ENCODE measurements at regions not wholly inside any gene's neighbourhood (a gene's known extent, or its start where the extent isn't known, plus 50 kb on each side); places are given as distances from the start of the nearest gene placed in this dataset.

GRCh38 chr2:196421880-196422279 is 217.6 kb upstream of the CCDC150 start:
- ChIA-PET CTCF (interaction anchor here (0.8 to 5.4 kb wide), 19 partner anchors 8 to 344 kb away, joined by 3 to 29 read pairs (median 3); no protein-coding TSS in a partner anchor), POLR2A (no interaction called here)
- TF ChIP-seq, protein P1, sequence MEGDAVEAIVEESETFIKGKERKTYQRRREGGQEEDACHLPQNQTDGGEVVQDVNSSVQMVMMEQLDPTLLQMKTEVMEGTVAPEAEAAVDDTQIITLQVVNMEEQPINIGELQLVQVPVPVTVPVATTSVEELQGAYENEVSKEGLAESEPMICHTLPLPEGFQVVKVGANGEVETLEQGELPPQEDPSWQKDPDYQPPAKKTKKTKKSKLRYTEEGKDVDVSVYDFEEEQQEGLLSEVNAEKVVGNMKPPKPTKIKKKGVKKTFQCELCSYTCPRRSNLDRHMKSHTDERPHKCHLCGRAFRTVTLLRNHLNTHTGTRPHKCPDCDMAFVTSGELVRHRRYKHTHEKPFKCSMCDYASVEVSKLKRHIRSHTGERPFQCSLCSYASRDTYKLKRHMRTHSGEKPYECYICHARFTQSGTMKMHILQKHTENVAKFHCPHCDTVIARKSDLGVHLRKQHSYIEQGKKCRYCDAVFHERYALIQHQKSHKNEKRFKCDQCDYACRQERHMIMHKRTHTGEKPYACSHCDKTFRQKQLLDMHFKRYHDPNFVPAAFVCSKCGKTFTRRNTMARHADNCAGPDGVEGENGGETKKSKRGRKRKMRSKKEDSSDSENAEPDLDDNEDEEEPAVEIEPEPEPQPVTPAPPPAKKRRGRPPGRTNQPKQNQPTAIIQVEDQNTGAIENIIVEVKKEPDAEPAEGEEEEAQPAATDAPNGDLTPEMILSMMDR (IDR thresholded peaks at IDR 0.05; ENCODE audit: control extremely low read depth, extremely low read depth, low read depth, missing control alignments), result no peak
- DNase-seq (ENCODE audit: extremely low spot score), result no peak

DNA sequence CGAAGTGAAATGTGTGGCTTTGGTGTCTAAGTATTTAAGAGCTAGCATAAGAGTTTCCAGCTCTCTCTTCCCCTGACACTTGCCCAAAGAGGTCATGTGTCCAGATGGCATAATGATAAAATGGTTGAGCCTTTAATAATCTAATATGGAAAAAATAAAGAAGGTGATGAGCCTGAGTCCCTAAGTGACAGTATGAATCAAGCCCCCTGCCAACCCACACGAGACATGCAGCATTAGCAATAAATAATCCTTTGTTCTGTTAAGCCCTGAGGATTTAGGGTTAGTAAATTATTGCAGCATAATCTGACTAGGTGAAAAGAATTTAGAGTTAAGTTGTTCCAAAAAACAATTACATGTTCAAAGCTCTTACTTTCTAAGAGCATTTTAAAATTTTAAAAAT is 217.2 kb upstream of the CCDC150 start:
- CTCF ChIA-PET, result interaction anchor here (1.0 to 5.4 kb wide), 18 partner anchors 7 to 344 kb away, joined by 3 to 29 read pairs (median 4); no protein-coding TSS in a partner anchor
- DNase-seq (ENCODE audit: extremely low spot score), result no peak
- TF ChIP-seq, protein P1 (IDR thresholded peaks at IDR 0.05; ENCODE audit: control extremely low read depth, extremely low read depth, low read depth, missing control alignments), result no peak
- POLR2A ChIA-PET, result no interaction called here

GRCh38 chr2:196426122-196426521 is 213.4 kb upstream of the CCDC150 start:
- ChIA-PET CTCF (interaction anchor here (0.9 to 7.9 kb wide), 4 partner anchors 11 to 41 kb away, joined by 3 to 51 read pairs (median 10); no protein-coding TSS in a partner anchor), POLR2A (no interaction called here)
- TF ChIP-seq, protein P1 (IDR thresholded peaks at IDR 0.05; ENCODE audit: control extremely low read depth, extremely low read depth, low read depth, missing control alignments), result no peak
- no peak for DNase-seq (ENCODE audit: extremely low spot score)

GRCh38 chr2:196427986-196428634 is 211.4 kb upstream of the CCDC150 start:
- TF ChIP-seq, protein P1 (IDR thresholded peaks at IDR 0.05; ENCODE audit: control extremely low read depth, extremely low read depth, low read depth, missing control alignments), result no peak
- DNase-seq (ENCODE audit: extremely low spot score), result no peak
- POLR2A ChIA-PET, result no interaction called here
- CTCF ChIA-PET, result interaction anchor here (0.5 to 7.9 kb wide), 5 partner anchors 9 to 25 kb away, joined by 3 to 51 read pairs (median 6); no protein-coding TSS in a partner anchor

DNA sequence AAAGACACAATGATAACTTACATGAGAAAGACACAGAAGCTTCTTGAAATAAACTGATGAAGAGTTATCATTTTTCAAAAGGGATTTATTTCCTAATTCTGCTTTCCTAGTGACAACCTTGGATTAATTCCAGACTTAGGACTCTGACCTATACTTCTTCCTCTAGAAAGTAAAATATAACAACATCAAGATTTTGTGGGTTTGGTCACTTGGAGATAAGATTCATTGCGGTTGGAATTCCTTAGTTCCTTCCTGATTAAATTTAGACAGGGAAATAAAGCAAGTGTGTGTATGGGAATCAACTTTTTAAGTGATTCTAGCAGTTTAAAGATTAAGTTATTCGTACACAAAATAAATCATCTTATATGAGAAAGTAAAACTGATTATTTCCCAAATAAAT is 208.4 kb upstream of the CCDC150 start:
- ChIA-PET POLR2A (no interaction called here), CTCF (interaction anchor here (1.1 to 7.9 kb wide), 4 partner anchors 9 to 33 kb away, joined by 3 to 51 read pairs (median 4); no protein-coding TSS in a partner anchor)

DNA sequence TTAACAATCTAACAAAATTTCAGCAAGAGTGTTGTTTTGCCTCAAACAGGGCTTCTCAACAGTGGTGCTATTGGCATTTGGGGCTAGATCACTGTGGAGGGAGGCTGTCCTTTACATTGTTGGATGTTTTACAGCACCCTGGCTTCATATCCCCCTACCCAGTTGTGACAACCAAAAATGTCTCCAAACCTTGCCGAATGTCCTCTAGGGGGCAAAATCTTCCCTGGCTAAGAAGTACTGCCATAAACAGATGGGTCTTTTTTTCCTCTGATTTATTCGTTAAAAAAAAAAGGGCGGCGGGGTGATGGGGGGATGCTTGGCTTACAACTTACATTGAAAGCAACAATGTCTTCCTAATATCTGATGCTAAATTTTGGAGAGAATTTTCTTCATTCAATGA is 207.6 kb upstream of the CCDC150 start:
- CTCF ChIA-PET, result interaction anchor here (1.0 to 7.9 kb wide), 6 partner anchors 9 to 156 kb away, joined by 3 to 51 read pairs (median 5); no protein-coding TSS in a partner anchor
- DNase-seq (ENCODE audit: extremely low spot score), result no peak

More for the DNA sequence above, 208.4 kb upstream of the CCDC150 start:
- DNase-seq (ENCODE audit: extremely low spot score), result no peak
- TF ChIP-seq, protein P1 (IDR thresholded peaks at IDR 0.05; ENCODE audit: control extremely low read depth, extremely low read depth, low read depth, missing control alignments), result no peak

More for the DNA sequence above, 207.6 kb upstream of the CCDC150 start:
- POLR2A ChIA-PET, result no interaction called here
- TF ChIP-seq, protein P1 (IDR thresholded peaks at IDR 0.05; ENCODE audit: control extremely low read depth, extremely low read depth, low read depth, missing control alignments), result no peak

All from GM10248 (cell line).